ENCODE measurements at regions not wholly inside any gene's neighbourhood (a gene's known extent, or its start where the extent isn't known, plus 50 kb on each side); places are given as distances from the start of the nearest gene placed in this dataset.

DNA sequence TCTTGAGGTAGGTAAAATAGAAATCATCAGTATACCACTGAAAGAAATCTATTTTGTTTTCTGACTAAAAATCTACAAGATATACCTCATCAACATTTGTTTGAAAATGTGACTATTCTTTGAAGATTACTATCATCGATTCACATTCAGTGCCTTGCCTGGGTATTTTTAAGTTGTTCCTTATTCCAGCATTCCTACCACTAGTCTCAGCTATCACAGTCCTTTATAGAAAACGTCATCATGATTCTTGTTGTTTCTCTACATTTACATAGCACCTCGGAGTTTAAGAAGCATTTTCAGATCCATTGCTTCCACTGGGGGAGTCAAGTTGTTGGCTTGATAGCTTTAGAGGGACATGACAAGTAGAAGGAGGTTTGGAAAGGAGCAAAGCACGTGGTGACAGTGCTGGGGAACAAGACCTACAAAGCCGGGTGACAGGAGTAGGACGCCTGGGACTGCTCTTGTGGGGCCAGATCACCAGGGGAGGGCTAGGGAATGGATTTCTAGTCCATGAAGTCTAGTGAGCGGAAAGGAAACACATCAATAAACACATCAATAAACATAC is 61.5 kb downstream of the HES1 start:
- Histone ChIP-seq H3K4me3 (no peak overlapping the region), H3K9me3 (no peaks in the 10 kb centered on the region)

DNA sequence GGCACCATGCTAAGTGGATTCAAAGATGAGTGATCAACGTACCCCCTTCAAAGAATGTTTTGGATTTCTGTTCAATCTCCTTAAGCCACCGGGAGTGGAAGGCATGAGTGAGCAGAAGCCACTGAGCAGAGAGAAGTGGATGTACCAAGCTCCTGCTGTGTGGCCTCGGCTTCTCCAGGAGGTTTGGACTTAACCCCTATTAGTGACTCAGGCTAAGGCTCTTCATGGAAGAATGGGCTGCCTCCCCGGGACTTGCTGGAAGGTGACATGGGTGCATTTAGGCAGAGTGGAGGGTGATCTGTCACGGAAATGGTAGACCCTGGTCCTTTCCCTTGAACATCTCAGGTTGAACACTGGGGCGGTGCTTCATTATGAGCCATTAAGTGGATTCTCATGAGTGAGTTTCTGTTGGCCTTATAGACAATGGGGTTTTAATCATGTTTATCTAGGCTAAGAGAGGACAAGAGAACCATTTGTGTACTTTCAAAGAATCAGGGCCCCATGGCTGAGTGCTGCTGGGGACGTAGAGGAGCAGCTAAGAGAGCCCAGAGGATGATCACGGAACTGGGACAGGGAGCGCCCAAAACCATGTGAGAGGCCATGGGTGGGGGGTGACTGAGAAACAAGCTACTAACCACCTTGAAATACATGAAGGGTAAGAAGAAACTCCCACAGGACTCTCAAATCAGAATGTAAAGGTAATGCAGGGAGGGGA is 62.2 kb downstream of the HES1 start:
- H3K4me1 ChIP-seq: no peaks in the 10 kb centered on the region
- TF ChIP-seq, protein P1, sequence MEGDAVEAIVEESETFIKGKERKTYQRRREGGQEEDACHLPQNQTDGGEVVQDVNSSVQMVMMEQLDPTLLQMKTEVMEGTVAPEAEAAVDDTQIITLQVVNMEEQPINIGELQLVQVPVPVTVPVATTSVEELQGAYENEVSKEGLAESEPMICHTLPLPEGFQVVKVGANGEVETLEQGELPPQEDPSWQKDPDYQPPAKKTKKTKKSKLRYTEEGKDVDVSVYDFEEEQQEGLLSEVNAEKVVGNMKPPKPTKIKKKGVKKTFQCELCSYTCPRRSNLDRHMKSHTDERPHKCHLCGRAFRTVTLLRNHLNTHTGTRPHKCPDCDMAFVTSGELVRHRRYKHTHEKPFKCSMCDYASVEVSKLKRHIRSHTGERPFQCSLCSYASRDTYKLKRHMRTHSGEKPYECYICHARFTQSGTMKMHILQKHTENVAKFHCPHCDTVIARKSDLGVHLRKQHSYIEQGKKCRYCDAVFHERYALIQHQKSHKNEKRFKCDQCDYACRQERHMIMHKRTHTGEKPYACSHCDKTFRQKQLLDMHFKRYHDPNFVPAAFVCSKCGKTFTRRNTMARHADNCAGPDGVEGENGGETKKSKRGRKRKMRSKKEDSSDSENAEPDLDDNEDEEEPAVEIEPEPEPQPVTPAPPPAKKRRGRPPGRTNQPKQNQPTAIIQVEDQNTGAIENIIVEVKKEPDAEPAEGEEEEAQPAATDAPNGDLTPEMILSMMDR (IDR thresholded peaks at IDR 0.05): no peak
- no peaks in the 10 kb centered on the region for H3K36me3 ChIP-seq
- no peaks in the 10 kb centered on the region for H3K27me3 ChIP-seq
- intact Hi-C loops (cut with DNase I): no loop called here
- H3K4me3 ChIP-seq: no peak overlapping the region
- no peak for DNase-seq (ENCODE audit: low spot score in 2 of 2)
- no peak overlapping the region for H3K27ac ChIP-seq
- H3K9me3 ChIP-seq: no peaks in the 10 kb centered on the region

More for the DNA sequence above, 61.5 kb downstream of the HES1 start:
- intact Hi-C loops (cut with DNase I): no loop called here
- H3K27me3 ChIP-seq: no peaks in the 10 kb centered on the region
- no peak for DNase-seq (ENCODE audit: low spot score in 2 of 2)
- H3K4me1 ChIP-seq: no peaks in the 10 kb centered on the region
- no peaks in the 10 kb centered on the region for H3K36me3 ChIP-seq
- TF ChIP-seq, protein P1 (IDR thresholded peaks at IDR 0.05): no peak
- no peak overlapping the region for H3K27ac ChIP-seq

DNA sequence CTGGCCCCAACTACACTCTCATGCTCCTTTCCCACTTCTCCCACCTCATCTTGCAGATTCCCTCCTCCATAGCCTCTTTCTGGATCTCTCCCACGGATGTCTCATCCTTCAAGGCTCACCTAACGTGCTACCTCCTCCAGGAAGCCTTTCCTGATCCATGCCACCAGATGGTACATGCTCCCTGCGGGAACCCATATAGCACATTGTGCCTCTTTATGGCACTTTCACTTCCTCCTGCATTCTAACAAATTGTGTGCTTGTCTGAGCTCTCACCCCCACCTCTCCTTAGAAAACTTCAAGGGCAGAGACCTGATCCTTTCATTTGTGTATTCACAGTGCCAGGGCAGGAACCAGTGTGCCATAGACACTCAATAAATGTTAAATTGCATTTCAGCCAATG is 63.0 kb downstream of the HES1 start:
- Histone ChIP-seq H3K4me3 (no peak overlapping the region), H3K9me3 (no peaks in the 10 kb centered on the region), H3K36me3 (no peaks in the 10 kb centered on the region), H3K4me1 (no peaks in the 10 kb centered on the region), H3K27ac (no peak overlapping the region), H3K27me3 (peaks cover 1% of the 10 kb centered on the region)
- DNase-seq (ENCODE audit: low spot score in 2 of 2): no peak
- TF ChIP-seq, protein P1 (IDR thresholded peaks at IDR 0.05): no peak
- intact Hi-C loops (cut with DNase I): no loop called here

DNA sequence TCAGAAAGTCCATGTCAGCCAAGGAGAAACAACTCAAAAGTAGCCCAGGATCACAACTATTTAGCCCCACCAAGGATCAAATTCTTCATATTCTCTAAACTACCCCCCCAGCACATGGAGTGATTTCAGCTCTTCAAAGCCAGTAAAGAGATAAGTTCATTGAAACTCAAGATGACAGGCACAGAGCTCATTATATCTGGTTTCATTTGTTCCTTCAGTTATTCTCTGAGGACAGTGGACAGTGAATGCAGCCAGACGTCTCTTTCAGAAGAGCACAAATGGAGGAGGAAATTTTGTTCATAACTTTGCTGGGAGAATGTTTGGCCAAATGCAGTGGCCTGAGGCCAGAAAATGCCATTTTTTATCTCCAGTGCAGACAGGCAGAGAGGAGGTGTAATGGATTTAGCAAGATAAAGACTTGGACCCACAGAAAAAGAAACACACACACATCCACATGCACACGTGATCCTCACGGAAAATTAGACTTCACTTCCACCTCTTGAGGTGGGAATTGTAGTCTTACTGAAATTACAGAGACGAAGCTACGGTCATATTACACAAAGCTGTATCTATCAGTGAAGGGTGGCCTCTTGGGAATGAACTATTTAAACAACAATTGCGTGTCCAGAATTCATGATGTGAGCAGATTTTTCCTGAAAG is 64.6 kb downstream of the HES1 start:
- peaks cover 8% of the 10 kb centered on the region for H3K27me3 ChIP-seq
- no peak for DNase-seq (ENCODE audit: low spot score in 2 of 2)
- H3K9me3 ChIP-seq: no peaks in the 10 kb centered on the region
- H3K36me3 ChIP-seq: no peaks in the 10 kb centered on the region
- intact Hi-C loops (cut with DNase I): no loop called here
- no peaks in the 10 kb centered on the region for H3K4me1 ChIP-seq
- no peak overlapping the region for H3K27ac ChIP-seq
- no peak overlapping the region for H3K4me3 ChIP-seq
- TF ChIP-seq, protein P1 (IDR thresholded peaks at IDR 0.05): no peak

DNA sequence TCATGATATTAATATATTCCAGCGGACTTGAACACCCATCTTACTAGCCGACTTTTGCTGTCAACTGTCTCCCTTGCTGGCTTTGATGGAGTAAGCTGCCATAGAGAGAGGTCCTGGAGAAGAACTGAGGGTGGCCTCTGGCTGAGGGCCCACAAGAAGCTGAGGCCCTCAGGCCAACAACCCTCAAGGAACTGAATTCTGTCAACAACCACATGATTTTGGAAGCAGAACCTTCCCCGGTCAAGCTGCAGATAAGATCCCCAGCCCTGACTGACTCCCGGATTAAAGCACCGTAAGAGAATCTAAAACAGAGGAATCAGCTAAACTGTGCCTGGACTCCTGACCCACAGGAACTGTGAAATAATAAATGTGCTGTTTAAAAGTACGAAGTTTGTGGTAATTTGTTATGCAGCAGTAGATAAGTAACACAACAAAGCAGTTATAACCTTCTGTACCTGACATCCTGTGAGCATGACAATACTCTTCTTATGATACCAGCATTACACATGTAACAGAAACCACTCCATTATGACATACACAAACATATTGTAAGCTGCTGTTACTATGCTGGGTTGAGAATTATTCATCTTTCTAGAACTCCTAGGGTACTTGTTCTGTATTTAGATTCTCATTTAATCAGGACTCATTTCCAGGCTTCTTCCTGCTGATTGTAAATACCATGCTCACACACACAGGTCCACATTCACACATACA is 66.2 kb downstream of the HES1 start:
- H3K9me3 ChIP-seq: no peaks in the 10 kb centered on the region
- TF ChIP-seq, protein P1 (IDR thresholded peaks at IDR 0.05): no peak
- H3K36me3 ChIP-seq: no peaks in the 10 kb centered on the region
- H3K4me3 ChIP-seq: no peak overlapping the region
- no peak overlapping the region for H3K27ac ChIP-seq
- H3K4me1 ChIP-seq: no peaks in the 10 kb centered on the region
- DNase-seq (ENCODE audit: low spot score in 2 of 2): no peak
- peaks cover 8% of the 10 kb centered on the region for H3K27me3 ChIP-seq
- intact Hi-C loops (cut with DNase I): no loop called here
